Inferior parietal cortex (tissue), 1 donor: ENCODE measurements at regions not wholly inside any gene's neighbourhood (a gene's known extent, or its start where the extent isn't known, plus 50 kb on each side); places are given as distances from the start of the nearest gene placed in this dataset.

Source experiments
- DNase-seq: peaks from one replicate; pipeline ENCODE4 v3.0.0-alpha.2; 2016; ENCODE audit errors: extremely low spot score

DNA sequence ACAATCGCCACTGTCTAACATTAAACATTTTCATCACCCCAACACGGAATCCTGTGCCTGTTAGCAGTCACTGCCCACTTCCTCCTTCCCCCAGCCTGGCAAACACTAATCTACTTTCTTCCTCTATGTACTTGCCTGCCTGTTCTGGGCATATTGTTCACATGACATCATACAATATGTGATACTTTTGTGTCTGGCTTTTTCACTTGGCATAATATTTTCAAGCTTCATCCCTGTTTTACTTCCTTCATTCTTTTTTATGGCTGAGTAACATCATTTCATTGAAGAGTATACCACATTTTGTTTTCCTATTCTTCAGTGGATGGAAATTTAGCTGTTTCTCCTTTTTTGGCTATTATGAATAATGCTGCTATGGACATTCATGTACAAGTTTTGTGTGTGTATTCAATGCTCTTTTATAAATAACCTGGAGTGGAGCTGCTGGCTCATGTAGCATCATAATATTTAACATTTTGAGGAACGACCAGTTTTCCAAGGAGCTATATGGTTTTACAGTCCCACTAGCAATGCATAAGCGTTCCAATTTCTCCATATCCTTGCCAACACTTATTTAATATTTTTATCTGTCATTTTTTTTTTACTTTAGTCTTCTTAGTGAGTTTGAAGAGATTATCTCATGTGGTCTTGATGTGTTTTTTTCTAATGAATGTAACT lies 360.1 kb downstream of the HDGFL1 start:
- no peak for DNase-seq

DNA sequence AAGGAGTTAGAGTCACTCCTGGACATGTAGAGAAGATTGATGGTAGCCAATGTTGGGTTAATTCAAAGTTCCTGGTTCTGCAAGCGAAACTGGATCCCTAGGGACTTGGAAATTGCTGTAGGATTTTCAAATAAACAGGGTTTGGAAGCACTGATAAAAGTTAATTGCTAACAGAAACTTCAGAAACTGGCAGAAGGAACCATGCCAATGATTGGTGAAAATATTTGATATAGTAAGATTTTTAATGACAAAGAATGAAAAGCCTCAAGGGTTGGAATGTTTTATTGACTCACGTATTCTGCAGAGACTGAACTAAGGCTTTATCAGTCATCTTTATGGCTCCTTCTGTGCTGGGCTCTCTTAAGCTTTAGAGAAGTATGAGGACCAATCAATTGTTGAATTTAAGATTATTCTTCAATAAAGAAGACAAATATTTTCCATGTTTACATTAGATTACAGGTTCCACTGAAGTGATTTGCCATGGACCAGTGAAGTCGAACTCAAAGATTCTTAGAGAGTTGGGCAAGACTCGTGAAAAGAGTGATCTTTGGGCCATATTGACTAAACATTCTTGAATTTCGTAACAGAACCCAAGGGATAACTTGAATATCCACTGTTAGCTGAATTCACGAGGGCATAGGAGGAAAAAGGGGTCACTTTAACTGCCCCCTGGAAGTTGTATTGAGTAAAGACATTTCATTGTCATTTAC lies 371.4 kb downstream of the HDGFL1 start:
- no peak for DNase-seq

- no peak for DNase-seq
Observed at GRCh38 chr6:22942403-22942802, 373.0 kb downstream of the HDGFL1 start.

DNA sequence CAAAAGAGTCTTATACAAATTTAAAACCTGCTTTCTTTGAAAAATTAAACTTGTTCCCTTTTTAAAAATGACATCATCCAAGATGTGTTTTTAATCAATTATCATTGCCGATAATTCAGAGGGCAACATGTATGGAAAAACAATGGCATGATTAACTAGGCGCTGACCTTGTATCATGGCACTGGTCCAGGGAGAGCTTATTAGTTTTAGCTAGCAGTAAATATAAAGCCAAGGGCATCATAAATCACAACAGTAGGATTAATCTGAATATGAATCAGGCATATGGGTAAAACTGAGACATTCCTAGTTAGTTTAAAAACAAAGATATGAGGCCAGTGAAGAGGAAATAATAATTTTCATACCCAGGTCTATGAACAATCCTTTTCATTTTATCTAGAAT lies 374.0 kb downstream of the HDGFL1 start:
- no peak for DNase-seq

- no peak for DNase-seq
Observed at GRCh38 chr6:22949967-22950366, 380.6 kb downstream of the HDGFL1 start.

GRCh38 chr6:22952097-22952496 lies 382.7 kb downstream of the HDGFL1 start:
- no peak for DNase-seq

DNA sequence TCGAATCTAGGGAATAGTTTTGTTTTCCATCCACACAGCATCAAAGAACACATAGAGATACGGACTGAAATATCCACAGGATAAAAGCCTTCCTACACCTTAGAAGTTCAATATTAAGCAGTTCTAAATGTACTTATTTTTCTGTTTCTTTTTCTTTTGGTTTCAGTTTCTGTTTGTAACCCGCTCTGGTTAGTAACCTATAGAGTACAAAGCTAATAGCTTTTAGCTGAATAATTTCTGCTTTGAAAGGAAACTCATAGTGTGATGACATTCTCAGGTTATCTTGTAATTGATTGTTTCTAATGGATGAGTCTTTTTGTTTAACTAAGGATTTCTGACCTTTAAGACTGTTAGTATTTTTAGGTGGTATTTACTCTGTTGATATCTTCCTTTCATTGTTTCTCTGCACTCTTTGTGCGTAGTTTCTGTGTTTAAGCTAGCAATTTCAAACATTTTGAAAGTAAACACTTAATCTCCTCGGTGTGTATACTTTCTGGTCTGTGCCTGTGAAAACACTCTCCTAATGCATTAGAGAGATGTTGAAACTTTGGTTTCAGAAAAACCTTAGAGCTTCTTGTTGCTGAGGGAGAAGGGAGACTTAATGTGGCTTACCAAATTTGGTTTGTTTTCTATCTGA lies 385.5 kb downstream of the HDGFL1 start:
- no peak for DNase-seq

- DNase-seq, result no peak
Observed at GRCh38 chr6:22956029-22956681, 386.8 kb downstream of the HDGFL1 start.

GRCh38 chr6:22958677-22959076 lies 389.3 kb downstream of the HDGFL1 start:
- DNase-seq, result no peak

DNA sequence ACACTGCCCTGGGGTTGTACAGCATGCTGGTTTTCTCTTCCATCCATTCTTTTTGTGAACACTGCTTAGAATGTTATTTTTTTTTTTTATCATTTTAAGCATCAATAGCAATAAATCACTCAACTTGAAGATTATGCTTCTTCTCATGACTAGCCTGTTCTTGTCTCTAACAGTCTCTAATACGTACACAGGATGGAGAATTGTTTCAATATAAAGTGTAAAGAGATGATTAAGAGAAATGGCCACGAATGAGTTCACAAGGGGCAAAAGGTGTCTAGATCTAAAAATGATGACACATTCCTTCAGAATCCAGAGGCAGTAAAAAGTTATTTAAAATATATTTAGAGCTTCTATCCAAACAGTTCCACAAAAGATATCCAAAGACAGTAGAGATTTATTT lies 390.2 kb downstream of the HDGFL1 start:
- DNase-seq, result no peak

- DNase-seq, result no peak
Observed at GRCh38 chr6:22964334-22964733, 395.0 kb downstream of the HDGFL1 start.

DNA sequence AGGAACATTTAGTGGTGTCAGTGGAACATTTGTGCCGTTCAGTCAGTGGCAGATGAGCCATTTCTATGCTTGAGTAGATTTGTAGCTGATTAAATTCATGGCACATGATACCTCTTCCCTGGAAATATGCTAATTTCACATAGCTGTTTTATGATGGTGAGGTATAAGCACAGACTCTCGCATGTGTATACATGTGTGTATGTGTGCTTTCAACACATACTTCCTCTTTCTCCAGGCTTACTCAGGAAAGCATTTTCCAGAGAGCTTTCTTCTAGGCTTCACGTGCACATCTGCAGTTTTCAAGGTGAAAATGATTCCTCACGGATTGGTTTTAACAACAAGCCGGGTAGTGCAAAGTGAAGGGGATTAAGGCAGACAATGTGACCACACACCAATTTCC lies 396.5 kb downstream of the HDGFL1 start:
- DNase-seq, result no peak

DNA sequence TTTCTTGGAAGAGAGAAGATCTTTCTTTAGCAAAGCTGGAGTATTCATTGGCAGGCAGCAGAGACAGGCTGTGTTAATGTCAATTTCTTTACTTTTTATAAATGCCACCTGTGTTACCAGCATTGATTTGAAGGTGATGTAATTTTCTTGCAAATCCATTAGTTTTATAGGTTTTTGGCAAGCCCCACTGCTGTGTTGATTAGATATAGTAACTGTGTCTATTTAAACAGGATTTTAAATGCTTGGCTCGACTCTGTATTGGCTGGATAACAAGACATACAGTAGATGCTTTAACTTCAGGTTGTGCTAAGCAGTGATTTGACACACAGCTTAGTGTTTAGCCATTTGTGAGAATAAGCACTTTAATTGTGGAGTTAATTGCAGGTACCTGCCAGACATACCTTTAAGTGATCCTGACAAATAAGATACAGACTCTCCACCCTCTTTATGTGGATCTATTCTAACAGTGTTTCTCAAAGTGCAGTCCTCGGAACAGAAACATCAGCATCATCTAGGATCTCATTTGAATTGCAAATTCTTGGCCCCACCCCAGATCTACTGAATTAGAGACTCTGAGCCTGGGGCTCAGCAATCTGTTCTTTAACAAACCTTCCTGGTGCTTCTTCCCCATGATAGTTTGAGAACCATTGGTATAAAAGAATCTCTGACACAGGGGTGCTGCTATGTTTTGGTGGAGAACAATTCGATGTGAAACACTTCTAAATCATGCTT lies 397.5 kb downstream of the HDGFL1 start:
- no peak for DNase-seq

GRCh38 chr6:22970004-22970403 lies 400.6 kb downstream of the HDGFL1 start:
- no peak for DNase-seq

GRCh38 chr6:22972771-22973170 lies 403.4 kb downstream of the HDGFL1 start:
- no peak for DNase-seq

DNA sequence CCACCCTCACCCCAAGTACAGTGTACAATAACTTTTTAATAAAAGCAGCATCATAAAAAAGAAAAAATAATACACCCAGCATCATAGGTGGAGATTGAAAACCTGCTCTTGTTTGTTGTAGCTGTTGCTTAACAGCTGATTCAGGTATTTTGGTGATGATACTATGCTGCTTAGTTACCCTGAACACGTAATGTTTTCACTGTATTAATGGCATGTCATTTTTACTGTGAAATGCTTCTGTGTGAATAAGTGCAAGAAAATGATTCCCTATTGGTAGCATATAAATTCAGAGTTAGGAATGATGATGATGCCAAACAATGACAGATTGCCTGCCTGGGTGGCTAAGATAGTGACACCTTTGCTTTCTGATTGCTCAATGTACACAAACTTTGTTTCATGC lies 405.7 kb downstream of the HDGFL1 start:
- DNase-seq, result no peak

DNA sequence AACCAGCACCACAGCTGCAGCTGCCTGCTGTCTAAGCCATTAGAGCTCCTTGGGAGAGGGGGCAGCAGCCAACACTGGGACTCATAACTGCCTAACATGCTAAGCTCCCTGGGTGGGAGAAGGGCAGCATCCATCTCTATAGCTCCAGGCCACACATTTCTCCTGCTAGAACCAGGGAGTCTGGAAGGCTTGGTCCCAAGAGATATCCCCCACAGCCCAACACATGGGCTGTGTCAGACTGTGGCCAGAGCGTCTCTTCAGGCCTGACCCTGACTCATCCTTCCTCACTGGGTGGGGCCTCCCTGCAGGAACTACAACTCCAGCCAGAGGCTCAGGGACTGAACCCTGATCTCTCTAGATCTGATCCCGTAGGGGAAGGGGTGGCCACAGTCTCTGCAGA lies 411.1 kb downstream of the HDGFL1 start:
- no peak for DNase-seq

DNA sequence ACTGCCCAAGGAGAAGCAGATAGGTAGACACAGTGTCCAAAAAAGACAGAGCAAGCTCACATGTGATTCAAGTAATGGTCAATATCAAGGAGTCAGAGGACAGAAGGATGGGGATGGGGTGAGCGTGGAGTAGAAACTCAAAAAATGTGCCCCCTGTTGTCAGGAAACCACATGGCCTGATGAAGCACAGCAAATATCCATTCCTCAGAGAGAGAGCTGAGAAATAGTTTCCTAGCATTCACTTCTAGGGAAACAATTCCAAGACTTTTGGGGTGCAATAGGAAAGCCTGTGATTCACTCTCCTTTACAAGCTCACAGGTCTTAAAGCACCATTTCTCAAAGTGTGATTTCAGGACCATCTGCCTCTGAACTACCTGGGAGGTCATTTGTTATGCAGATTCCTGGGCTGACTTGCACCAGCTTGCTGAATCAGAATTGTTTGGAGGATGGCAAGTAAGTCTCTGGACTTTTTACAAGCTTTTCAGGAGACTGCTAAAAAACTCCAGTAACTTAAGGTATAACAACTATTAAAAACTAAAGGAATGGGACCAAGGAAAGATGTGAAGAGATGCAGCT lies 432.8 kb downstream of the HDGFL1 start:
- peak; percentile 13 for DNase-seq

GRCh38 chr6:23003671-23004467 lies 434.5 kb downstream of the HDGFL1 start:
- DNase-seq, result peak; percentile 20

DNA sequence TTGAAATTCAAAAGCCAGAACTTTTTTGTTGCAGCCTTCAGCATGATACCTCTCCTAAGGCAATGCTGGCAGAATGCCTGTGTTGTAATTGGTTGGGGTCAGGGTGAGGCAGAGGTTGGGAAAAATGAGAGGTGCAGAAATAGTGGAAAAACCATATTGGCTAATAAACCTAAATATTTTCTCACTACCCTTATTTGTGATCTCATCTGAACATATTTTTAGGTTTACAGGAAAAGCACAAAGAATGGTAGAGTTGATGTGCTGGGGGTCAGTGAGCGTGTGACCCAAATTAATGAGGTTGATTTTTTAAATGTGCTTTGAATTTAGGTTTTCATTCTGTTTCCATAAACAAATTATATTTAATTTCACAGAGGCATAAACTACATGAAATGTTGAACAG lies 437.3 kb downstream of the HDGFL1 start:
- no peak for DNase-seq

GRCh38 chr6:23011615-23012014 lies 442.2 kb downstream of the HDGFL1 start:
- DNase-seq, result no peak
